ENCODE measurements at regions not wholly inside any gene's neighbourhood (a gene's known extent, or its start where the extent isn't known, plus 50 kb on each side); places are given as distances from the start of the nearest gene placed in this dataset.

DNA sequence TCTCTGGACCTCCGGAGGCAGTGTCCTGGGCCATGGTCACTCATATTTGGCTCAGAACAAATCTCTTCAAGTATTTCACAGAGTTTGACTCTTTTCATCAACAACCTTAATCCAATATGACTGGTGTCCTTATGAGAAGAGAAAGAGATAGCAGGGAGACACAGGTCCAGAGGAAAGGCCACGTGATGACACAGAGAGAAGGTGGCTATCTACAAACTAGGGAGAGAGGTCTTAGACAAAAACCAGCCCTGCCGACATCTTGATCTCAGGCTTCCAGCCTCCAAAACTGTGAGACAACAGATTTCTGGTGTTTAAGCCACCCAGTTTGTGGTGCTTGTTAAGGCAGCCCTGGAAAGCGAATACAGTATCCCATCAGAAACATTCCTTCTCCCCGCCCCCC, 237.1 kb upstream of the PROK2 start:
- TF ChIP-seq, protein P1, sequence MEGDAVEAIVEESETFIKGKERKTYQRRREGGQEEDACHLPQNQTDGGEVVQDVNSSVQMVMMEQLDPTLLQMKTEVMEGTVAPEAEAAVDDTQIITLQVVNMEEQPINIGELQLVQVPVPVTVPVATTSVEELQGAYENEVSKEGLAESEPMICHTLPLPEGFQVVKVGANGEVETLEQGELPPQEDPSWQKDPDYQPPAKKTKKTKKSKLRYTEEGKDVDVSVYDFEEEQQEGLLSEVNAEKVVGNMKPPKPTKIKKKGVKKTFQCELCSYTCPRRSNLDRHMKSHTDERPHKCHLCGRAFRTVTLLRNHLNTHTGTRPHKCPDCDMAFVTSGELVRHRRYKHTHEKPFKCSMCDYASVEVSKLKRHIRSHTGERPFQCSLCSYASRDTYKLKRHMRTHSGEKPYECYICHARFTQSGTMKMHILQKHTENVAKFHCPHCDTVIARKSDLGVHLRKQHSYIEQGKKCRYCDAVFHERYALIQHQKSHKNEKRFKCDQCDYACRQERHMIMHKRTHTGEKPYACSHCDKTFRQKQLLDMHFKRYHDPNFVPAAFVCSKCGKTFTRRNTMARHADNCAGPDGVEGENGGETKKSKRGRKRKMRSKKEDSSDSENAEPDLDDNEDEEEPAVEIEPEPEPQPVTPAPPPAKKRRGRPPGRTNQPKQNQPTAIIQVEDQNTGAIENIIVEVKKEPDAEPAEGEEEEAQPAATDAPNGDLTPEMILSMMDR (conservative IDR thresholded peaks at IDR 0.05) = no peak
- no peak overlapping the region for H3K4ac ChIP-seq (ENCODE audit: low read depth, low read length)
- no peaks in the 10 kb centered on the region for H3K79me1 ChIP-seq (ENCODE audit: insufficient read depth, low read depth, low read length, poor library complexity, severe bottlenecking)
- Mint-ChIP-seq H3K9me3 (peaks cover 34 to 36% of the 10 kb centered on the region in 2 experiments), H3K27me3 (ENCODE audit: low read depth) (no peaks in the 10 kb centered on the region; the same call in 1 of the 2 replicates), H3K36me3 (ENCODE audit: insufficient read depth in 1 of 3, low read depth in 3 of 3) (peaks cover 33 to 38% (median 34%) of the 10 kb centered on the region in 3 experiments), H3K4me3 (no peak overlapping the region), H3K4me1 (peaks cover 27 to 29% of the 10 kb centered on the region in 2 experiments), H3K27ac (peak overlapping the region in 1 of 3 experiments; percentile 37; a peak in 2 of 7 replicates)
- H3K23me2 ChIP-seq (ENCODE audit: insufficient read length, low read depth, low read length, poor library complexity, severe bottlenecking) = no peaks in the 10 kb centered on the region
- no peak overlapping the region for H3K4me2 ChIP-seq (ENCODE audit: insufficient read depth, insufficient read length, low read length)
- H2BK12ac ChIP-seq (ENCODE audit: insufficient read length, low read depth, low read length) = no peak overlapping the region
- H3K27ac ChIP-seq (ENCODE audit: insufficient read length, low read depth, low read length) = no peak overlapping the region
- no peak overlapping the region for H4K5ac ChIP-seq (ENCODE audit: insufficient read length, low read depth, low read length)
- DNase-seq = no peak
- no peak overlapping the region for H2AFZ ChIP-seq (ENCODE audit: low read length)
- H3T11ph ChIP-seq (ENCODE audit: low read length) = no peak overlapping the region
- H2AK5ac ChIP-seq (ENCODE audit: insufficient read length, low read length) = peak overlapping the region; percentile 13
- H3K27me3 ChIP-seq (ENCODE audit: insufficient read depth, low read length) = no peaks in the 10 kb centered on the region
- no peak overlapping the region for H2BK120ac ChIP-seq (ENCODE audit: low read depth, low read length, poor library complexity, severe bottlenecking)
- H3K14ac ChIP-seq (ENCODE audit: insufficient read depth, low read length) = no peak overlapping the region
- WGBS (ENCODE audit: extremely low coverage, insufficient read length, low lambda C conversion rate) = no CpG with 5 or more reads among the region's 5 CpGs
- no peak overlapping the region for H2BK5ac ChIP-seq (ENCODE audit: insufficient read length, low read length)
- no peaks in the 10 kb centered on the region for H3K79me2 ChIP-seq (ENCODE audit: insufficient read depth, low read length)
- H3K4me1 ChIP-seq (ENCODE audit: insufficient read depth, low read length) = no peaks in the 10 kb centered on the region; the same call in 1 of the 2 replicates
- no peak overlapping the region for H3K18ac ChIP-seq (ENCODE audit: insufficient read length, low read depth, low read length)
- H2BK15ac ChIP-seq (ENCODE audit: low read depth, low read length) = no peak overlapping the region
- no peak overlapping the region for H3K23ac ChIP-seq (ENCODE audit: insufficient read length, low read depth, low read length)
- H3K9ac ChIP-seq (ENCODE audit: extremely low read depth, insufficient read length, low read length) = no peak overlapping the region
- H3K9me3 ChIP-seq (ENCODE audit: control insufficient read depth, low read depth, low read length) = peaks cover 13% of the 10 kb centered on the region
- H3K56ac ChIP-seq (ENCODE audit: insufficient read length, low read depth, low read length) = no peak overlapping the region
- H4K91ac ChIP-seq (ENCODE audit: insufficient read length, low read depth, low read length) = no peak overlapping the region
- no peak overlapping the region for H4K8ac ChIP-seq (replicated peaks; ENCODE audit: insufficient read length, low read depth, low read length)
- H2BK20ac ChIP-seq (ENCODE audit: low read depth, low read length, poor library complexity, severe bottlenecking) = no peak overlapping the region
- no peaks in the 10 kb centered on the region for H4K20me1 ChIP-seq (ENCODE audit: control insufficient read depth, insufficient read depth, insufficient read length)

All from H9 (cell line).